Breast epithelium (tissue), 3 donors: ENCODE measurements at regions not wholly inside any gene's neighbourhood (a gene's known extent, or its start where the extent isn't known, plus 50 kb on each side); places are given as distances from the start of the nearest gene placed in this dataset.

Experiments used
- POLR2A ChIP-seq: fragments of 450-650 bp; IDR thresholded peaks from one replicate; pipeline ENCODE4 v1.6.1; 2016; ENCODE audit warnings: antibody characterized with exemption, mild to moderate bottlenecking, moderate library complexity
- TF ChIP-seq, protein P1 (sequence below), 3 donors: fragments of 450-650 bp; IDR thresholded peaks; one replicate each; pipeline ENCODE4 v1.5.1; 2016 to 2017; ENCODE audit warnings: antibody characterized with exemption in 3 of 3, mild to moderate bottlenecking in 3 of 3, moderate library complexity in 3 of 3

DNA sequence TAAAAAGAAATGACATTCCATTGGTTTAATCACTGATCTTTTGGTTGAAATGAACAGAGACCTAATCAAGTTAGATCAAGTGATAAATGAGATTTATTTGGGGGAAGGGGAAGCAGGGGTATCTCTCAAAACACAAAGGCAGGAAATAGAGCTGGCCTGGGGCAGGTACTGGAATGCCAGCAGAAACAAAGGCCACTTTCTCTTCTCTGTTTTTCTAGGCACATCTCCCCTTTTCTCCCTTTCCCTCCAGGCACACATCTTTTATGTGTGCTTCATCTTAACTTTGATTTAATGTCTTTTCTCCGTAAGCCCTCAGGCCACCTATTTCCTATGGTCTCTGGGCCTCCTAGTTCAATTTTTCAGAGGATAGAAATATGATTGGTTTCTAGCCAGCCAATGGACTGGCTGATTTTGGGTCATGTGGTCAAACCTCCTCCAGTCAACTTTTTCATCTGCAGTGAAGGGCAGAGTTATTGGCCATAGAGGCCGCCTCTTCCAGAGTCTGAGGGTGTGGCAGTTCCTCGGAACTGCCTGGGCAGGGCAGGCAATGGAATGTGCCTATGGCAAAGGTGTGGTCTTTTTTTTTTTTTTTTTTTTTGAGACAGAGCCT lies 58.9 kb upstream of the FAM136A start:
- TF ChIP-seq, protein P1, sequence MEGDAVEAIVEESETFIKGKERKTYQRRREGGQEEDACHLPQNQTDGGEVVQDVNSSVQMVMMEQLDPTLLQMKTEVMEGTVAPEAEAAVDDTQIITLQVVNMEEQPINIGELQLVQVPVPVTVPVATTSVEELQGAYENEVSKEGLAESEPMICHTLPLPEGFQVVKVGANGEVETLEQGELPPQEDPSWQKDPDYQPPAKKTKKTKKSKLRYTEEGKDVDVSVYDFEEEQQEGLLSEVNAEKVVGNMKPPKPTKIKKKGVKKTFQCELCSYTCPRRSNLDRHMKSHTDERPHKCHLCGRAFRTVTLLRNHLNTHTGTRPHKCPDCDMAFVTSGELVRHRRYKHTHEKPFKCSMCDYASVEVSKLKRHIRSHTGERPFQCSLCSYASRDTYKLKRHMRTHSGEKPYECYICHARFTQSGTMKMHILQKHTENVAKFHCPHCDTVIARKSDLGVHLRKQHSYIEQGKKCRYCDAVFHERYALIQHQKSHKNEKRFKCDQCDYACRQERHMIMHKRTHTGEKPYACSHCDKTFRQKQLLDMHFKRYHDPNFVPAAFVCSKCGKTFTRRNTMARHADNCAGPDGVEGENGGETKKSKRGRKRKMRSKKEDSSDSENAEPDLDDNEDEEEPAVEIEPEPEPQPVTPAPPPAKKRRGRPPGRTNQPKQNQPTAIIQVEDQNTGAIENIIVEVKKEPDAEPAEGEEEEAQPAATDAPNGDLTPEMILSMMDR (IDR thresholded peaks at IDR 0.05) = no peak
- TF ChIP-seq POLR2A = no peak
